ENCODE measurements at regions not wholly inside any gene's neighbourhood (a gene's known extent, or its start where the extent isn't known, plus 50 kb on each side); places are given as distances from the start of the nearest gene placed in this dataset.
"Not testable (repeated sequence)": the region's sequence is repeated elsewhere in the genome, so short reads cannot be mapped to it uniquely, and the experiment has no call there.

GRCh38 chr6:113659762-113660404, 197.3 kb upstream of the MARCKS start:
- DNase-seq, result no peak

DNA sequence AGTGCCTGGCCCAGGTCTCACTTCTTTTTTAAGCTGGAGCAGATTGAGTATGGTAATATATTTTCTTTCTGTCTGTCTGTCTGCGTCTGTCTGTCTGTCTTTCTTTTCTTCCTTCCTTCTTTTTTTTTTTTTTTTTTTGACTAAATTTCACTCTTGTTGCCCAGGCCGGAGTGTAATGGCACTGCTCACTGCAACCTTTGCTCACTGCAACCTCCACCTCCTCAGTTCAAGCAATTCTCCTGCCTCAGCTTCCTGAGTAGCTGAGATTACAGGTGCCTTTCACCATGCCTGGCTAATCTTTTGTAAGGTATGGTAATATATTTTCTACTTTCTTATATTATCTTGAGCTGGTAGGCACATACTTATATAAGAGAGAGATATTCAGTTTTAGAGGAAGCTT, 196.3 kb upstream of the MARCKS start:
- no peak for DNase-seq

DNA sequence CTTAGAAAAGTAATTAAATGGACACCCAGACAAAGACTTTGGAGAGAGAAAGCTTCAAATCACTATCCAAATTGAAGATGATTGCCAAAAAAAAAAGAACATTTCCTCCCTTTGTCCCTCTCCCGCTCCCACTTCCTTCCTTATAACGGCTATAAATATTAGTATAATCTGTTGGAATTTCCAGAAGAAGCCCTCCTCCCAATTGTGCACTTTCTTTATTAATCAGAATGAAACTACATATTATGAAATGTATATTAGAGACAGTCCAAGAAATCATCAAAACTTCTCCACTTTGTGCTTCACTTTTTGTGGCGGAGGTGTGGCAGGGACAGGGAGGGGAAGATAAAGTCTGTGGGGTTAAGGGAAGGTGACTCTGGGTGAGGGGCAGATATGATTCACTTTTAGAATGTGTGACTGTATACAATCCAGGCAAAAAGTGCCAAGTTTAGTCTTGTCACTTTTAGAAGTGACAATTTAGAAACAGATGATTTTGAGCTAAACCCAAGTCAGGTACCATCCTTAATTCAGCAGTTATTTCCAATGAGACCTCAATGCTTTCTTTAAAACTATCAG, 195.0 kb upstream of the MARCKS start:
- no peak for DNase-seq

- DNase-seq, result no peak
Measured at GRCh38 chr6:113662688-113663333, 194.3 kb upstream of the MARCKS start.

DNA sequence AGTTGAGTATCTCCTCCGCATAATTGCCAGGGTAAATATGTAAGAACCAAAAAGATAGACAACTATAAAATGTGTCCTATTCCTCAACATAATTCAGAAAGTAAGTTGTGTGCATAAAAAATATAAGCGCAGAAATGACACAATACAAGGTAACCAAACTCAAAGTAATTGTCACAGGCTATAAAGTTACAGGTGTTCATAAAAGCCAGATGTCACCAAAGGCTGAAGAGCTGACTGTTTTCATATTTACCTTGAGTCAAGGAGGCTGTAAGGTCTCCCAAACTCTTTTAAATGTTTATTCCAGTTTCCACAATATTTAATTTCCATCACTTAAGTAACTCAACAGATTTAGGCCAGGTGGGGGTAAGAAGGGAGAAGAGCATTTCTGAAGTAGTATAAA, 192.2 kb upstream of the MARCKS start:
- DNase-seq, result no peak

- no peak for DNase-seq
Measured at GRCh38 chr6:113668641-113669408, 188.3 kb upstream of the MARCKS start.

GRCh38 chr6:113669606-113670005, 187.5 kb upstream of the MARCKS start:
- no peak for DNase-seq

- DNase-seq, result no peak
Measured at GRCh38 chr6:113671421-113671820, 185.7 kb upstream of the MARCKS start.

- no peak for DNase-seq
Measured at GRCh38 chr6:113672491-113673149, 184.5 kb upstream of the MARCKS start.

- DNase-seq, result no peak
Measured at GRCh38 chr6:113674075-113674474, 183.1 kb upstream of the MARCKS start.

- no peak for DNase-seq
Measured at GRCh38 chr6:113676057-113676456, 181.1 kb upstream of the MARCKS start.

DNA sequence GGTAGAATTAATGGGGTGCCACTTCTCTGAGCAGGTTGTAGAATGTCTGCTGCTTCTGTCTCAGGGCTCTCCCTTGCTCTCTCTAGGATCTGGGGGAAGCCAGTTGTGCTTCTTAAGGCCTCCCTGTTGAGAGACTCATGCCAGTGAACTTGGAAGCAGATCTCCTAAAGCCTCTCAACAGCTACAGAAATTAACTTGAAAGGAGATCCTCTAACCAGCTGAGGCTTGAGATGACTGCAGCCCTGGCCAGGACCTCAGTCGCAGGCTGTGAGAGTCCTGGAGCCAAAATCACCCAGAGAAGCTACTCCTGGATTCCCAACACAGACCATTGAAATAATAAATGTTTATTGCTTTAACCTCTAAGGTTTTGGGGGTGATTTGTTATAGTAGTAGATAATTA, 180.2 kb upstream of the MARCKS start:
- no peak for DNase-seq

GRCh38 chr6:113679051-113679450, 178.1 kb upstream of the MARCKS start:
- DNase-seq, result no peak

DNA sequence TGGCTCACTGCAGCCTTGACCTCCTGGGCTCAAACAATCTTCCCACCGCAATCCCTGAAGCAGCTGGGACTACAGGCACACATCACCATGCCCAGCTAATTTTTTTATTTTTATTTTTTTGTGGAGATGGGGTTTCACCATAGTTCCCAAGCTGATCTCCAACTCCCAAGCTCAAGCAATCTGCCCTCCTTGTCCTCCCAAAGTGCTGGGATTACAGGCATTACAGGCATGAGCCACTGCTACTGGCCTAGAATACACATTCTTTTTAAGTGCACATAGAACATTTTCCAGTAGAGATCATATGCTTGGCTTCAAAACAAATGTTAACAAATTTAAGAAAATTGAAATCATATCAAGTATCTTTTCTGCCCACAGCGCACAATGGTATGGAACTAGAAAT, 176.8 kb upstream of the MARCKS start:
- DNase-seq, result no peak

- no peak for DNase-seq
Measured at GRCh38 chr6:113683968-113684367, 173.2 kb upstream of the MARCKS start.

GRCh38 chr6:113684382-113684901, 172.7 kb upstream of the MARCKS start:
- no peak for DNase-seq

DNA sequence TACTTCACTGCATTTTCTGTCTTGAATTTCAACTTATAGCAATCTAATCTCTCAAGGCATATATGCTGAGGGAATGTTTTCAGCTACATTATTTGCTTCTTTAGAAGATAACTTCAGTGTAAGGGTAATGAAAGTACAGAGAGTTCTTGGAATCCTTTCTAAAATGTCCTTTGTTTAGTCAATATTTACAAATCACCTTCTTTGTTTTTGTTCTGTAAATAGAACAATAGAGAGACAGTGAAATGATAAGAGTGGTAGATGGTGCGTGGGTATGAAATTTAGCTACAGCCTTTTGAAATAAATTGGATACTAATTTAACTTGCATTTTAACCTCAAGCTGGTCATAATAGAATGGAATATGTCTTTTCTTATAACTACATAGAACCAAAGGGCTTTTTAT, 171.1 kb upstream of the MARCKS start:
- no peak for DNase-seq

GRCh38 chr6:113689620-113690019, 167.5 kb upstream of the MARCKS start:
- DNase-seq, result not testable (repeated sequence)

DNA sequence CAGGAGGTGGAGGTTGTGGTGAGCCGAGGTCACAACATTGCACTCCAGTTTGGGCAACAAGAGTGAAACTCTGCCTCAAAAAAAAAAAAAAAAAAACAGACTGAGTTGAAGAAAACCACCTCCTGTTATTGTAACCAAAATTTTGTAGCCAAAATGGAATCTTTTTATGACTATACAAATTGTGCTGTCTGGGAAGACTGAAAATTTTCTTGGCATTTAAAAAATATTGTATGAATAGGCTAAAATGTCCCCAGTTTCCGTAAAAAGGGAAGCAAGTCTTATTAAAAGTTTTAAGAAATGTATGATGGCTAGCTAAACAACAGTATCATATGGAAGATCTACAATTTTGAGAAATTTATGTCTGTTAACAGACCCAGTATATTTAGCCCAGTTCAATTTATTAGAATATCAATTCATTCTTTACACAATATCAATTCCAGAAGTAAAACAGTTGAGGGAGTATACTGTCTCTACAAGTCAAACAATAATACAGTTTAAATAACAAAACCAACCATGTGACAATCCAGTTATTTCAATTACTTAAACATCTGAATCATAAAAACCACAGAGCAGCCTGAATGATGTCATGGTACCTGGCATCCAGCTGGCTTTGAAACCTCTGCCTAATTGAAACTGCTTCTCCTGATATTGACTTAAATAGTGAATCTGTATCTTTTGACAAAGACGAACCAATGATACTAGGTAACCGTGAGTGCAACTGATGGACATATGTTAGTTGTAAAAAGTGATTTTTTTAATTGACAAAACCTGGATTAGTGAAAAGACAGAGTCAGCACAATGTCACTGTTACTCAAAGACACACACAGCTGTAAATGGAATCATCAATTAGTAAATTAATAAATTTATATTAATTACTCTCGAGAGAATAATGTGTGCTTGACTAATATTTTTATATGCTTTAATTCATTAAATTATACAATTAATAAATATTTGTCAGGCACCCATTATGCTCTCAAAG, 166.6 kb upstream of the MARCKS start:
- no peak for DNase-seq

GRCh38 chr6:113691260-113691656, 165.9 kb upstream of the MARCKS start:
- DNase-seq, result no peak

- no peak for DNase-seq
Measured at GRCh38 chr6:113693851-113694250, 163.3 kb upstream of the MARCKS start.

Data from NCI-H187 treated with DMSO at 0.1 percent for 48 hours (cell line).